BLaER1 (cell line): ENCODE measurements at regions not wholly inside any gene's neighbourhood (a gene's known extent, or its start where the extent isn't known, plus 50 kb on each side); places are given as distances from the start of the nearest gene placed in this dataset.
"Not testable (repeated sequence)": the region's sequence is repeated elsewhere in the genome, so short reads cannot be mapped to it uniquely, and the experiment has no call there.

Experiments
- H3K27ac ChIP-seq: shearing (Covaris generic); formaldehyde crosslinking; 2 replicates; pipeline ENCODE4 v1.8.1; 2022
- H3K27me3 ChIP-seq: shearing (Covaris generic); formaldehyde crosslinking; 2 replicates; pipeline ENCODE4 v1.8.1; 2022
- H3K36me3 ChIP-seq: shearing (Covaris generic); formaldehyde crosslinking; 2 replicates; pipeline ENCODE4 v1.8.1; 2022
- H3K4me1 ChIP-seq: shearing (Covaris generic); formaldehyde crosslinking; 2 replicates; pipeline ENCODE4 v1.8.1; 2022
- H3K4me2 ChIP-seq: shearing (Covaris generic); formaldehyde crosslinking; 2 replicates; pipeline ENCODE4 v1.8.1; 2022
- H3K4me3 ChIP-seq: shearing (Covaris generic); formaldehyde crosslinking; 2 replicates; pipeline ENCODE4 v1.8.1; 2022
- H3K9ac ChIP-seq: shearing (Covaris generic); formaldehyde crosslinking; 2 replicates; pipeline ENCODE4 v1.8.1; 2022
- H3K9me3 ChIP-seq: shearing (Covaris generic); formaldehyde crosslinking; 2 replicates; pipeline ENCODE4 v1.8.1; 2022
- H4K20me1 ChIP-seq: shearing (Covaris generic); formaldehyde crosslinking; 2 replicates; pipeline ENCODE4 v1.8.1; 2022
- Cebpa-rat ChIP-seq: shearing (Covaris generic); IDR thresholded peaks from 2 replicates; pipeline ENCODE4 v1.8.1; 2022

- Histone ChIP-seq H3K4me3 (no peak overlapping the region), H3K9me3 (no peaks in the 10 kb centered on the region), H3K4me1 (no peaks in the 10 kb centered on the region), H3K27me3 (no peaks in the 10 kb centered on the region), H3K27ac (no peak overlapping the region), H3K9ac (no peak overlapping the region), H4K20me1 (no peaks in the 10 kb centered on the region), H3K4me2 (no peak overlapping the region), H3K36me3 (no peaks in the 10 kb centered on the region)
- no peak for TF ChIP-seq Cebpa-rat
Measured at GRCh38 chr17:54527941-54528340, 372.7 kb upstream of the TOM1L1 start.

GRCh38 chr17:54530398-54530797 lies 370.3 kb upstream of the TOM1L1 start:
- Histone ChIP-seq H3K36me3 (no peaks in the 10 kb centered on the region), H3K9me3 (no peaks in the 10 kb centered on the region), H3K27ac (no peak overlapping the region), H3K4me3 (no peak overlapping the region), H3K4me2 (no peak overlapping the region), H3K27me3 (no peaks in the 10 kb centered on the region), H3K9ac (no peak overlapping the region), H3K4me1 (no peaks in the 10 kb centered on the region), H4K20me1 (no peaks in the 10 kb centered on the region)
- no peak for TF ChIP-seq Cebpa-rat

GRCh38 chr17:54536306-54536705 lies 364.3 kb upstream of the TOM1L1 start:
- Histone ChIP-seq H3K36me3 (no peaks in the 10 kb centered on the region), H4K20me1 (no peaks in the 10 kb centered on the region), H3K4me2 (no peak overlapping the region), H3K9me3 (no peaks in the 10 kb centered on the region), H3K27me3 (no peaks in the 10 kb centered on the region), H3K9ac (no peak overlapping the region), H3K4me3 (no peak overlapping the region), H3K27ac (no peak overlapping the region), H3K4me1 (no peaks in the 10 kb centered on the region)
- no peak for TF ChIP-seq Cebpa-rat

- H3K4me1 ChIP-seq = no peaks in the 10 kb centered on the region
- H3K27ac ChIP-seq = no peak overlapping the region
- H3K9me3 ChIP-seq = no peaks in the 10 kb centered on the region
- H3K36me3 ChIP-seq = no peaks in the 10 kb centered on the region
- H4K20me1 ChIP-seq = no peaks in the 10 kb centered on the region
- H3K9ac ChIP-seq = no peak overlapping the region
- no peak for TF ChIP-seq Cebpa-rat
- no peak overlapping the region for H3K4me3 ChIP-seq
- no peaks in the 10 kb centered on the region for H3K27me3 ChIP-seq
- H3K4me2 ChIP-seq = no peak overlapping the region
Measured at GRCh38 chr17:54537656-54538055, 363.0 kb upstream of the TOM1L1 start.

GRCh38 chr17:54544249-54544648 lies 356.4 kb upstream of the TOM1L1 start:
- Histone ChIP-seq H3K9ac (no peak overlapping the region), H3K4me3 (no peak overlapping the region), H4K20me1 (no peaks in the 10 kb centered on the region), H3K27me3 (no peaks in the 10 kb centered on the region), H3K36me3 (no peaks in the 10 kb centered on the region), H3K27ac (no peak overlapping the region), H3K9me3 (no peaks in the 10 kb centered on the region), H3K4me2 (no peak overlapping the region), H3K4me1 (no peaks in the 10 kb centered on the region)
- TF ChIP-seq Cebpa-rat = no peak

GRCh38 chr17:54559883-54560282 lies 340.8 kb upstream of the TOM1L1 start:
- Histone ChIP-seq H3K4me1 (0 out of 2 replicates have a peak, but pooled peaks cover 12% of the 10 kb centered on the region), H4K20me1 (no peaks in the 10 kb centered on the region), H3K27me3 (no peaks in the 10 kb centered on the region), H3K9ac (no peak overlapping the region), H3K4me3 (no peak overlapping the region), H3K27ac (no peak overlapping the region), H3K36me3 (no peaks in the 10 kb centered on the region), H3K4me2 (no peak overlapping the region), H3K9me3 (no peaks in the 10 kb centered on the region)
- no peak for TF ChIP-seq Cebpa-rat

GRCh38 chr17:54608634-54609155 lies 292.0 kb upstream of the TOM1L1 start:
- TF ChIP-seq Cebpa-rat = no peak
- no peaks in the 10 kb centered on the region for H3K4me1 ChIP-seq
- H3K4me2 ChIP-seq = no peak overlapping the region
- peaks cover 19% of the 10 kb centered on the region for H3K9me3 ChIP-seq
- H3K9ac ChIP-seq = no peak overlapping the region
- no peak overlapping the region for H3K4me3 ChIP-seq
- H4K20me1 ChIP-seq = no peaks in the 10 kb centered on the region
- H3K36me3 ChIP-seq = no peaks in the 10 kb centered on the region
- no peaks in the 10 kb centered on the region for H3K27me3 ChIP-seq
- no peak overlapping the region for H3K27ac ChIP-seq

GRCh38 chr17:54620399-54620978 lies 280.2 kb upstream of the TOM1L1 start:
- no peak overlapping the region for H3K9ac ChIP-seq
- H3K9me3 ChIP-seq = no peaks in the 10 kb centered on the region
- no peaks in the 10 kb centered on the region for H3K27me3 ChIP-seq
- no peak overlapping the region for H3K4me3 ChIP-seq
- no peak overlapping the region for H3K27ac ChIP-seq
- no peak for TF ChIP-seq Cebpa-rat
- H3K4me1 ChIP-seq = no peaks in the 10 kb centered on the region
- H3K36me3 ChIP-seq = no peaks in the 10 kb centered on the region
- no peaks in the 10 kb centered on the region for H4K20me1 ChIP-seq
- no peak overlapping the region for H3K4me2 ChIP-seq

GRCh38 chr17:54623746-54624145 lies 276.9 kb upstream of the TOM1L1 start:
- no peak overlapping the region for H3K27ac ChIP-seq
- H3K9me3 ChIP-seq = no peaks in the 10 kb centered on the region
- no peaks in the 10 kb centered on the region for H3K27me3 ChIP-seq
- H3K36me3 ChIP-seq = no peaks in the 10 kb centered on the region
- H3K4me3 ChIP-seq = no peak overlapping the region
- TF ChIP-seq Cebpa-rat = no peak
- no peaks in the 10 kb centered on the region for H4K20me1 ChIP-seq
- no peak overlapping the region for H3K4me2 ChIP-seq
- peaks cover 6% of the 10 kb centered on the region for H3K4me1 ChIP-seq
- no peak overlapping the region for H3K9ac ChIP-seq

GRCh38 chr17:54626146-54626703 lies 274.4 kb upstream of the TOM1L1 start:
- no peaks in the 10 kb centered on the region for H3K9me3 ChIP-seq
- no peak overlapping the region for H3K9ac ChIP-seq
- peak overlapping the region; percentile 10; the same call in 1 of the 2 replicates for H3K4me2 ChIP-seq
- no peaks in the 10 kb centered on the region for H4K20me1 ChIP-seq
- H3K27ac ChIP-seq = no peak overlapping the region
- H3K36me3 ChIP-seq = no peaks in the 10 kb centered on the region
- peaks cover 6% of the 10 kb centered on the region for H3K4me1 ChIP-seq
- no peak for TF ChIP-seq Cebpa-rat
- no peak overlapping the region for H3K4me3 ChIP-seq
- H3K27me3 ChIP-seq = no peaks in the 10 kb centered on the region

- H3K36me3 ChIP-seq, H4K20me1 ChIP-seq, H3K9ac ChIP-seq, H3K4me3 ChIP-seq, H3K9me3 ChIP-seq, H3K27me3 ChIP-seq, H3K4me1 ChIP-seq, H3K27ac ChIP-seq, H3K4me2 ChIP-seq: not testable (repeated sequence)
Measured at GRCh38 chr17:54639426-54639825, 261.2 kb upstream of the TOM1L1 start.
